Right lobe of liver (tissue), 4 donors: ENCODE measurements at regions not wholly inside any gene's neighbourhood (a gene's known extent, or its start where the extent isn't known, plus 50 kb on each side); places are given as distances from the start of the nearest gene placed in this dataset.

Source experiments
- CTCF ChIP-seq, 4 donors: fragments of 200-600 bp in 3 of 4; fragments of 450-650 bp in 1 of 4; IDR thresholded peaks; one replicate each; pipeline versions ENCODE4 v1.5.1 to v1.8.0; 2016 to 2022; ENCODE audit warnings: antibody characterized with exemption in 4 of 4, mild to moderate bottlenecking in 2 of 4
- POLR2A ChIP-seq: fragments of 450-650 bp; IDR thresholded peaks from one replicate; pipeline ENCODE4 v1.6.1; 2017; ENCODE audit warnings: antibody characterized with exemption, mild to moderate bottlenecking
- donor health status: DM: no; HTN: no; CAD: no.
- donor health status: DM: no; HTN: no; CAD: no.
- donor health status: DM: no; HTN: yes; CAD: no.

GRCh38 chr3:135632556-135633065 is 332.9 kb upstream of the PPP2R3A start:
- TF ChIP-seq CTCF (IDR thresholded peaks at IDR 0.05) (no peak), POLR2A (no peak)
